DOHH2 (cell line): ENCODE measurements at regions not wholly inside any gene's neighbourhood (a gene's known extent, or its start where the extent isn't known, plus 50 kb on each side); places are given as distances from the start of the nearest gene placed in this dataset.

ENCODE experiments used
- CTCF ChIP-seq: fragments of 200-600 bp; sonication (generic); IDR thresholded peaks from one replicate; pipeline ENCODE4 v1.5.1; 2014; ENCODE audit warnings: antibody characterized with exemption, mild to moderate bottlenecking, low read depth, low read length; ENCODE audit not compliant: poor library complexity, severe bottlenecking
- EZH2phosphoT487 ChIP-seq: fragments of 200-600 bp; sonication (generic); IDR thresholded peaks from 2 replicates; pipeline ENCODE4 v1.6.1; 2017; ENCODE audit warnings: borderline replicate concordance, mild to moderate bottlenecking, antibody characterized with exemption, low read length, moderate library complexity, mixed read lengths

- no peak for TF ChIP-seq CTCF
- no peak for TF ChIP-seq EZH2phosphoT487
Observed at GRCh38 chr10:108413954-108414353, 1249.4 kb upstream of the SORCS1 start.
